HEK293T (cell line): ENCODE measurements at regions not wholly inside any gene's neighbourhood (a gene's known extent, or its start where the extent isn't known, plus 50 kb on each side); places are given as distances from the start of the nearest gene placed in this dataset.

Experiments used
- CTCF ChIA-PET: fragments of 350-600 bp; formaldehyde crosslinking; extraction: SDS; loops from one replicate; lab custom pipeline; 2021; ENCODE audit warnings: antibody characterized with exemption, inconsistent platforms; lab: Yijun Ruan, JAX
- POLR2A ChIA-PET: fragments of 350-600 bp; formaldehyde crosslinking; extraction: SDS; loops from one replicate; lab custom pipeline; 2020; ENCODE audit warnings: antibody characterized with exemption, inconsistent platforms; lab: Yijun Ruan, JAX
- DNase-seq: peaks from one replicate; pipeline ENCODE4 v3.0.0; 2012; ENCODE audit warnings: mixed read lengths; ENCODE audit errors: extremely low spot score
- ARNT ChIP-seq: fragments of 450-650 bp; IDR thresholded peaks from 2 replicates; pipeline ENCODE4 v1.6.1; 2017; ENCODE audit warnings: mild to moderate bottlenecking
- BHLHE40 ChIP-seq: fragments of 450-650 bp; IDR thresholded peaks from 2 replicates; pipeline ENCODE4 v1.6.1; 2016; ENCODE audit warnings: mild to moderate bottlenecking, moderate library complexity, borderline replicate concordance
- CTBP1 ChIP-seq: fragments of 450-650 bp; IDR thresholded peaks from 2 replicates; pipeline ENCODE4 v1.6.1; 2016; ENCODE audit warnings: borderline replicate concordance
- ELF4 ChIP-seq: fragments of 450-650 bp; IDR thresholded peaks from 2 replicates; pipeline ENCODE4 v1.6.1; 2017; ENCODE audit warnings: antibody characterized with exemption
- FOXA1 ChIP-seq: fragments of 450-650 bp; IDR thresholded peaks from 2 replicates; pipeline ENCODE4 v1.6.1; 2016; ENCODE audit warnings: mild to moderate bottlenecking
- FOXK2 ChIP-seq: fragments of 450-650 bp; IDR thresholded peaks from 2 replicates; pipeline ENCODE4 v1.6.1; 2016; ENCODE audit warnings: mild to moderate bottlenecking
- FOXM1 ChIP-seq: fragments of 450-650 bp; IDR thresholded peaks from 2 replicates; pipeline ENCODE4 v1.6.1; 2017; ENCODE audit warnings: mild to moderate bottlenecking, borderline replicate concordance
- HDGF ChIP-seq: fragments of 450-650 bp; IDR thresholded peaks from 2 replicates; pipeline ENCODE4 v1.6.1; 2017; ENCODE audit warnings: antibody characterized with exemption, borderline replicate concordance
- L3MBTL2 ChIP-seq: fragments of 450-650 bp; conservative IDR thresholded peaks from 2 replicates; pipeline ENCODE4 v1.6.1; 2016; ENCODE audit warnings: mild to moderate bottlenecking
- LEF1 ChIP-seq: fragments of 450-650 bp; IDR thresholded peaks from 2 replicates; pipeline ENCODE4 v1.6.1; 2017; ENCODE audit warnings: mild to moderate bottlenecking, borderline replicate concordance
- NFRKB ChIP-seq: fragments of 450-650 bp; IDR thresholded peaks from 2 replicates; pipeline ENCODE4 v1.6.1; 2016; ENCODE audit warnings: mild to moderate bottlenecking, moderate library complexity
- SP1 ChIP-seq: fragments of 450-650 bp; IDR thresholded peaks from 2 replicates; pipeline ENCODE4 v1.6.1; 2017
- SUZ12 ChIP-seq: fragments of 450-650 bp; IDR thresholded peaks from 2 replicates; pipeline ENCODE4 v1.6.1; 2016; ENCODE audit warnings: mild to moderate bottlenecking
- TARDBP ChIP-seq: fragments of 450-650 bp; IDR thresholded peaks from 2 replicates; pipeline ENCODE4 v1.6.1; 2016
- ZNF384 ChIP-seq: fragments of 450-650 bp; IDR thresholded peaks from 2 replicates; pipeline ENCODE4 v1.6.1; 2016
- TF ChIP-seq, protein P1 (sequence below): fragments of 450-650 bp; IDR thresholded peaks from 2 replicates; pipeline ENCODE4 v1.6.1; 2016

DNA sequence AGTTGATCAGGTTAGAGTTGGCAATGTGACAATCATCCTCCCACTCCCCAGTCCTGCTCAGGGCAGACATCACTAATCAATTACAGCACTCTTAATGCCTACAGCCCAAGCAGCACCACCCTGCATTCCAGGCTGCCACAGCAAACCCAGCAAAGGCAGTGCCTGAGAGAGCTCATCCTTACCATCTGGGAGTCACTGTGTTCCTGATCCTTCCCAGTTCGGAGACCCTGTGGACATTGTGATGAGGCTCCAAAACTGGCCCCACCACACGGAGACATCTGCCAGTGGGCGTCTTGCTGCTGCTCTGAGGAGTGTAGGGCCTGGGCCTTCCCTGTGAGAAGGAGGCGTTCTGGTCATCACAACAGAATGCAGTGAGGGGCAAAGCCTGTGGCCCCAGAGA, 216.5 kb upstream of the CST7 start:
- no peak for TF ChIP-seq ARNT
- TF ChIP-seq SUZ12, result no peak
- TF ChIP-seq ZNF384, result no peak
- TF ChIP-seq FOXM1, result no peak
- TF ChIP-seq SP1, result no peak
- TF ChIP-seq, protein P1, sequence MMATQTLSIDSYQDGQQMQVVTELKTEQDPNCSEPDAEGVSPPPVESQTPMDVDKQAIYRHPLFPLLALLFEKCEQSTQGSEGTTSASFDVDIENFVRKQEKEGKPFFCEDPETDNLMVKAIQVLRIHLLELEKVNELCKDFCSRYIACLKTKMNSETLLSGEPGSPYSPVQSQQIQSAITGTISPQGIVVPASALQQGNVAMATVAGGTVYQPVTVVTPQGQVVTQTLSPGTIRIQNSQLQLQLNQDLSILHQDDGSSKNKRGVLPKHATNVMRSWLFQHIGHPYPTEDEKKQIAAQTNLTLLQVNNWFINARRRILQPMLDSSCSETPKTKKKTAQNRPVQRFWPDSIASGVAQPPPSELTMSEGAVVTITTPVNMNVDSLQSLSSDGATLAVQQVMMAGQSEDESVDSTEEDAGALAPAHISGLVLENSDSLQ, result no peak
- no peak for TF ChIP-seq FOXA1
- TF ChIP-seq L3MBTL2, result no peak
- TF ChIP-seq TARDBP, result no peak
- TF ChIP-seq NFRKB, result no peak
- no peak for TF ChIP-seq BHLHE40
- no peak for TF ChIP-seq LEF1
- no peak for TF ChIP-seq HDGF
- no peak for TF ChIP-seq CTBP1
- no peak for TF ChIP-seq ELF4
- no peak for TF ChIP-seq FOXK2
- CTCF ChIA-PET, result no interaction called here
- DNase-seq, result no peak
- POLR2A ChIA-PET, result no interaction called here

DNA sequence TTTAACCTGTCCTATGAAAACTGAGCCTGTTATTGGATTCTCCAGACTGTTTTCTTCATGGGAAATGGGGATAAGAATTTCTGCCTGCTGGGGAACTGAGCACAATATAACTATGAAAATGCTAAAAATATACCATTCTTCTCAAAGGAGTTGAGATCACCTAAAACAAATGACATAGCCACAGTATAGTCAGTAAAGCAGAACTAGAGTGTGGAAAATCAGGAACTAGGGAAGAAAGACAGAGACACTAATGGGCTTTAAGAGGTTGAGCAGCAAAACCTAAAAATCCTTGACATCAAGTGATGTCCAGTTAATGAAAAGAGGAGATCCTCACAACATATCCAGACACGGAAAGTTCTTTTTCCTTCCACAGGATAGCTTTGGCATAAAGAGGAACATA, 215.7 kb upstream of the CST7 start:
- DNase-seq, result no peak
- ChIA-PET POLR2A (no interaction called here), CTCF (no interaction called here)
- TF ChIP-seq ELF4 (no peak), BHLHE40 (no peak), FOXM1 (no peak), SUZ12 (no peak), NFRKB (no peak)
- TF ChIP-seq, protein P1, result no peak

DNA sequence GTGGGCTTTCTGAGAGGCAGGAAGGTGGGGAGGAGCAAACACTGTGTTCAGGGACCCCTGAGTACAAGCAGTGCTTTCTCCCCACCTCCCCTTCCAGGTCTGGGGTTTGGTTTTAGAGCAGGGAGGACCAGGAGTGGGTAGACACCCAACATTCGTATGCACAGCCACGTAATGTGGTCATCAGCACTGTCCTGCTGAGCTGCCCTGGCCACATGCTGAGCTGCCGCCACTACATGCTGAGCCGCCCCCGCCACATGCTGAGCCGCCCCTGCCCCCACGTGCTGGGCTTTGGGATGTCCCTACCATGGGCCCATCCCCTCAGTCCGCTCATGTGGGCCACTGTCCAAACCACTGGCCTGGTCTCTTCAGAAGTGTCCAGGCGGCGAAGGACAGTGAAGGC, 214.9 kb upstream of the CST7 start:
- ChIA-PET POLR2A (no interaction called here), CTCF (no interaction called here)
- TF ChIP-seq ZNF384 (no peak), TARDBP (no peak), BHLHE40 (no peak), FOXM1 (no peak), SP1 (no peak), ELF4 (no peak), HDGF (no peak), SUZ12 (no peak)
- DNase-seq, result no peak

DNA sequence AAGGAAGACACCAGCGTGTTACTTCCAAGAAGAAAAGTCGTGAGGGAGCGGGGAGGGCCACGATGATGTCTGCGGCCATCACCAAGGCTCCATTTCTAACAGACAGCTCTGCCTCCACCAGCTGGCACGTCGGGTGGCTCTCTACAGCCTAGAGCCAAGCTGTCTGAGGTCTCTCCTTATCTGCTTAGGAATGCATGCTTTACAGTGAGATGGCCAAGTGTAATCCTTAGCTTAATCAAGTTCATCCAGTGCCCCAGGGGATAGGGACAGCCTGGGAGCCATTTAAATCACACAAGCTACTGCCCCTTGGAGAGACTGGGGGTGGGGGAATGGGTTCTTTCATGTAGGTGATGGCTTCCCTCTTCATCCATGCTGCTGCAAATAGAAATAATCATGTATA, 213.8 kb upstream of the CST7 start:
- DNase-seq, result no peak
- CTCF ChIA-PET, result no interaction called here
- POLR2A ChIA-PET, result no interaction called here

DNA sequence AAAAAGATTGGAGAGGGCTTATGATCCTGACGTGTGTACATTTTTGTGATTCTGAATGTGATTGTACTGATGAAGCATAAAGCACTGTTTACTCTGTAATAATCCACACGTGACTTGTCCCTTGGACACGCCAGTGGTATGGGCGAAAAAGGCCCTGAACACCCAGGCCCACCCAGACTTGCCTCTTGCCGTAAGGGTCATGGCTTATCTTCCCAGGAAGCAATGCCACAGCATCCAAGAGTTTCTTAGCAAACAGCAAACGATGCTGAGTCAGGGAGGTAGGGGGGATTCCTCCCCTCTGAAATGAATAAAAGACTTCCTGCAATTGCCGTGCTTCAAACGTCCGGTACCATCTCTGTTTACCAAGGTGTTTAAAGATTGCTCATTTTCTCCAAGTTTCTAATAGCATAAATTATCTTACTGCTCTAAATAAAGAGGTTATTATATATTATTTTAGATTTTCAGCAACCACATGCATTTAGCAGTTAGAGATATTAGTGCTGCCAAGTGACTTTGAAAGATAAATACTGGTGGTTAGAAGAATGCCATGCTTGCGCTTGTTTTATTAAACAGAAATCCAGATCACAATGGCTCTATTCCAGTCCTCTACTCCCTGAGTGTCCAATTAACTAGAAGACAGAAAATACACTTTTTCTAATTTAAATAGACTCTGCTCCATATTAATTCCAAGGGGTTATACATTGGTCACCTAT, 212.8 kb upstream of the CST7 start:
- CTCF ChIA-PET, result no interaction called here
- no peak for DNase-seq
- TF ChIP-seq HDGF (no peak), L3MBTL2 (no peak), ELF4 (no peak), BHLHE40 (no peak), SUZ12 (no peak)
- POLR2A ChIA-PET, result no interaction called here

More for the DNA sequence above, 213.8 kb upstream of the CST7 start:
- no peak for TF ChIP-seq ZNF384
- no peak for TF ChIP-seq FOXA1
- TF ChIP-seq LEF1, result no peak
- TF ChIP-seq, protein P1, result no peak
- TF ChIP-seq ELF4, result no peak
- no peak for TF ChIP-seq BHLHE40
- TF ChIP-seq SP1, result no peak
- no peak for TF ChIP-seq FOXM1
- TF ChIP-seq NFRKB, result no peak
- TF ChIP-seq L3MBTL2, result no peak
- no peak for TF ChIP-seq ARNT
- no peak for TF ChIP-seq FOXK2
- TF ChIP-seq SUZ12, result no peak
- no peak for TF ChIP-seq TARDBP
- no peak for TF ChIP-seq HDGF

DNA sequence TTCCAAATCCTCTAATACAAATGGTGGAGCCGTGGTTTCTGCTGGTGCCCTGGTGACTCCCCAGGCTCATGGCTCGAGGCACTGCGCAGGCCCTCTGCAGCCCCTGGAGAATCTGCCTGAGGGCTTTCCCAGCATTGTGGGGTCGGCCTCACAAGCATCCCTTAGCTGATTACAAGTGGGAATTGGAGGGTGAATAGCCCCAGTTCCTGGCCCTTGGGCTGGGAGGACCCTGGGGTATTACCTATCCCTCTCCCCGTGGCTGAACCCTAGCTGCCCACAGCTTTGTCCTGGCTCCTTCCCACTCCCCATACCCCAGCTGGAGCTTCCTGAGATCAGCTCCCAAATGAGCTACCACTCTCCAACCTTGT, 212.2 kb upstream of the CST7 start:
- TF ChIP-seq CTBP1 (no peak), ARNT (no peak), FOXK2 (no peak), SUZ12 (no peak), HDGF (no peak), NFRKB (no peak), SP1 (no peak), L3MBTL2 (no peak), FOXM1 (no peak), FOXA1 (no peak)
- TF ChIP-seq, protein P1, result no peak
- POLR2A ChIA-PET, result no interaction called here
- DNase-seq, result no peak
- CTCF ChIA-PET, result no interaction called here
